RWPE2 (cell line): ENCODE measurements at regions not wholly inside any gene's neighbourhood (a gene's known extent, or its start where the extent isn't known, plus 50 kb on each side); places are given as distances from the start of the nearest gene placed in this dataset.
"Not testable (repeated sequence)": the region's sequence is repeated elsewhere in the genome, so short reads cannot be mapped to it uniquely, and the experiment has no call there.

Source experiments
- ATAC-seq: fragments of 200-7000 bp; cut with Tn5 transposase; 3 replicates; pipeline ENCODE4 v1.9.1; 2021; ENCODE audit warnings: low read depth
- DNase-seq: peaks from one replicate; pipeline ENCODE4 v3.0.0-alpha.2; 2020; ENCODE audit warnings: low spot score
- H3K27ac ChIP-seq: fragments of 450-650 bp; 2 replicates; pipeline ENCODE4 v1.5.1; 2017; ENCODE audit warnings: mild to moderate bottlenecking; ENCODE audit not compliant: poor library complexity, severe bottlenecking
- H3K27me3 ChIP-seq: fragments of 250-450 bp; sonication (Bioruptor Pico); 2 replicates; pipeline ENCODE4 v1.5.1; 2021; ENCODE audit warnings: mild to moderate bottlenecking, moderate library complexity; ENCODE audit not compliant: insufficient read depth, poor library complexity, severe bottlenecking
- H3K36me3 ChIP-seq: fragments of 250-450 bp; sonication (Bioruptor Pico); 2 replicates; pipeline ENCODE4 v1.5.1; 2020; ENCODE audit warnings: low read depth, mild to moderate bottlenecking, moderate library complexity
- H3K4me1 ChIP-seq: fragments of 250-450 bp; sonication (Bioruptor Pico); 2 replicates; pipeline ENCODE4 v1.5.1; 2021; ENCODE audit warnings: mild to moderate bottlenecking, moderate library complexity; ENCODE audit not compliant: insufficient read depth, poor library complexity, severe bottlenecking
- H3K4me3 ChIP-seq: fragments of 250-450 bp; sonication (Bioruptor Pico); 2 replicates; pipeline ENCODE4 v1.5.1; 2021; ENCODE audit warnings: mild to moderate bottlenecking, moderate library complexity; ENCODE audit not compliant: severe bottlenecking
- H3K9me3 ChIP-seq: fragments of 250-450 bp; sonication (Bioruptor Pico); 2 replicates; pipeline ENCODE4 v1.5.1; 2021; ENCODE audit warnings: mild to moderate bottlenecking, moderate library complexity; ENCODE audit not compliant: severe bottlenecking

- not testable (repeated sequence) for H3K27me3 ChIP-seq, ATAC-seq, H3K4me1 ChIP-seq
Measured at GRCh38 chrX:92081250-92081649, 302.1 kb downstream of the PCDH11X start.

GRCh38 chrX:92090756-92091155, 311.6 kb downstream of the PCDH11X start:
- H3K27me3 ChIP-seq, H3K4me1 ChIP-seq, H3K27ac ChIP-seq, H3K36me3 ChIP-seq, DNase-seq, ATAC-seq, H3K9me3 ChIP-seq, H3K4me3 ChIP-seq: not testable (repeated sequence)

More at GRCh38 chrX:92081250-92081649, 302.1 kb downstream of the PCDH11X start:
- not testable (repeated sequence) for H3K4me3 ChIP-seq, H3K27ac ChIP-seq, H3K36me3 ChIP-seq, H3K9me3 ChIP-seq, DNase-seq

- H3K9me3 ChIP-seq, H3K27ac ChIP-seq, H3K36me3 ChIP-seq, DNase-seq, H3K27me3 ChIP-seq, H3K4me3 ChIP-seq, H3K4me1 ChIP-seq, ATAC-seq: not testable (repeated sequence)
Measured at GRCh38 chrX:92098136-92098535, 319.0 kb downstream of the PCDH11X start.

- not testable (repeated sequence) for ATAC-seq, H3K4me1 ChIP-seq, DNase-seq, H3K27ac ChIP-seq, H3K36me3 ChIP-seq, H3K27me3 ChIP-seq, H3K9me3 ChIP-seq, H3K4me3 ChIP-seq
Measured at GRCh38 chrX:92100095-92100494, 320.9 kb downstream of the PCDH11X start.

- not testable (repeated sequence) for H3K27ac ChIP-seq, H3K27me3 ChIP-seq
Measured at GRCh38 chrX:92105693-92106092, 326.5 kb downstream of the PCDH11X start.

GRCh38 chrX:92106671-92107070, 327.5 kb downstream of the PCDH11X start:
- not testable (repeated sequence) for H3K27ac ChIP-seq, H3K9me3 ChIP-seq, ATAC-seq, H3K27me3 ChIP-seq, H3K4me3 ChIP-seq, H3K36me3 ChIP-seq, DNase-seq, H3K4me1 ChIP-seq

More at GRCh38 chrX:92105693-92106092, 326.5 kb downstream of the PCDH11X start:
- not testable (repeated sequence) for H3K4me3 ChIP-seq, H3K36me3 ChIP-seq, H3K4me1 ChIP-seq, ATAC-seq, DNase-seq, H3K9me3 ChIP-seq

GRCh38 chrX:92110410-92110911, 331.3 kb downstream of the PCDH11X start:
- H3K4me3 ChIP-seq, H3K27me3 ChIP-seq, H3K4me1 ChIP-seq, H3K9me3 ChIP-seq, ATAC-seq, H3K36me3 ChIP-seq, H3K27ac ChIP-seq, DNase-seq: not testable (repeated sequence)

- H3K9me3 ChIP-seq, DNase-seq, H3K36me3 ChIP-seq, H3K27me3 ChIP-seq, H3K4me3 ChIP-seq, H3K27ac ChIP-seq, ATAC-seq, H3K4me1 ChIP-seq: not testable (repeated sequence)
Measured at GRCh38 chrX:92117701-92118100, 338.5 kb downstream of the PCDH11X start.

GRCh38 chrX:92163035-92163434, 383.9 kb downstream of the PCDH11X start:
- H3K36me3 ChIP-seq, H3K4me1 ChIP-seq, H3K4me3 ChIP-seq, H3K27ac ChIP-seq, DNase-seq, H3K27me3 ChIP-seq, ATAC-seq, H3K9me3 ChIP-seq: not testable (repeated sequence)
